Central memory CD8-positive, alpha-beta T cell (primary cell): ENCODE measurements at regions not wholly inside any gene's neighbourhood (a gene's known extent, or its start where the extent isn't known, plus 50 kb on each side); places are given as distances from the start of the nearest gene placed in this dataset.
"Not testable (repeated sequence)": the region's sequence is repeated elsewhere in the genome, so short reads cannot be mapped to it uniquely, and the experiment has no call there.

ENCODE experiments used
- ATAC-seq: fragments of 150-1000 bp; cut with Tn5 transposase; replicated peaks from 2 replicates; pipeline ENCODE4 v1.10.0; 2022; ENCODE audit warnings: mild to moderate bottlenecking, moderate FRiP score, moderate number of reproducible peaks; ENCODE audit not compliant: poor library complexity, severe bottlenecking; ENCODE audit errors: extremely low read depth
- DNase-seq, 2 donors: peaks; one replicate each; pipeline ENCODE4 v3.0.0; 2021; ENCODE audit warnings: low spot score in 2 of 2
- H3K27ac Mint-ChIP-seq: one replicate; pipeline ENCODE4 v1.8.0; 2022; ENCODE audit warnings: low read depth, mild to moderate bottlenecking, moderate library complexity, mixed read lengths
- H3K27me3 Mint-ChIP-seq: one replicate; pipeline ENCODE4 v1.8.0; 2022; ENCODE audit warnings: mixed read lengths
- H3K36me3 Mint-ChIP-seq: one replicate; pipeline ENCODE4 v1.8.0; 2022; ENCODE audit warnings: mild to moderate bottlenecking, moderate library complexity, mixed read lengths; ENCODE audit not compliant: insufficient read depth
- H3K4me1 Mint-ChIP-seq: one replicate; pipeline ENCODE4 v1.8.0; 2022; ENCODE audit warnings: mixed read lengths
- H3K4me3 Mint-ChIP-seq: one replicate; pipeline ENCODE4 v1.8.0; 2022; ENCODE audit warnings: mild to moderate bottlenecking, moderate library complexity, mixed read lengths
- H3K9me3 Mint-ChIP-seq: one replicate; pipeline ENCODE4 v1.8.0; 2022; ENCODE audit warnings: mixed read lengths

DNA sequence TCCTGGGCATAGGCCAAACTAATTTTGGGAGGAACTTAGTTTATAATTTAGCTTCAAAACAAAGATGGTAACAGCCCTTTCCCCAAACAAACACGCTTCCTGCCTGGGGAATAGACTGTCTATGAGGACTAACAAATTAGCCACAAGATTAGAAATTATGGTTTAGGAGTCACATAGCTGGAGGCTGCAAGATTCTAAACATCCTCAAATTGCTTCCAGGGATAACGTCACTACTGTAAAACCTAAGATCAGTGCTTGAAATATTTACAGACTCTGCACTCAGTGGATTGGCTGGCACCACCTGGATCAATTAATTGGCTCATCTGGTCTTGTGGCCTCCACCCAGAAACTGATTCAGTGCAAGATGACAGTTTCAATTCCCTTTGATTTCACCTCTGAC is 118.0 kb upstream of the TACR1 start:
- Mint-ChIP-seq H3K27me3 (no peaks in the 10 kb centered on the region), H3K4me1 (no peaks in the 10 kb centered on the region), H3K9me3 (no peaks in the 10 kb centered on the region), H3K27ac (no peak overlapping the region), H3K36me3 (no peaks in the 10 kb centered on the region), H3K4me3 (no peak overlapping the region)
- ATAC-seq: no peak
- no peak for DNase-seq

- Mint-ChIP-seq H3K4me1 (no peaks in the 10 kb centered on the region), H3K4me3 (no peak overlapping the region), H3K36me3 (no peaks in the 10 kb centered on the region), H3K27ac (no peak overlapping the region), H3K9me3 (no peaks in the 10 kb centered on the region), H3K27me3 (no peaks in the 10 kb centered on the region)
- no peak for DNase-seq
- ATAC-seq: no peak
Measured at GRCh38 chr2:75315436-75315835, 116.1 kb upstream of the TACR1 start.

DNA sequence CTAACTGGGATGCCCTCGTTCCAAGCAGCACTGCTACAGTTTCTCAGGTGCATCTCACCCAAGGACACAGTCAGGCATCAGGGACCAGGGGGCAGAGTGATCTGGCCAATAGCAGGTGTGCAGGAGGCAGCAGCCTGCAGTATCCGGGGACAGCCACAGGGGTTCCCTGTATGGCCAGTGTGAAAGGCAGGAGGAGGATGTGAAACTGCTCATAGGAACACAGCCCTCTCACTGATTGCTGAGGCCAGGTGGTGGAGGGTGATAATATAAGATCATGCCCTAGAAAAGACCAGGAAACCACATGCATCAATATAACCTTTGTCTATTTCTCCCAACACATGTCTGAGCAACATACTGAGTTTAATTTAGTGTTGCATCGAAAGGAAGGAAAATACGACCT is 112.7 kb upstream of the TACR1 start:
- Mint-ChIP-seq H3K4me3 (no peak overlapping the region), H3K9me3 (no peaks in the 10 kb centered on the region), H3K27ac (no peak overlapping the region), H3K36me3 (no peaks in the 10 kb centered on the region), H3K27me3 (no peaks in the 10 kb centered on the region), H3K4me1 (no peaks in the 10 kb centered on the region)
- no peak for ATAC-seq
- no peak for DNase-seq

- H3K27ac Mint-ChIP-seq: no peak overlapping the region
- H3K36me3 Mint-ChIP-seq: no peaks in the 10 kb centered on the region
- ATAC-seq: no peak
- H3K4me1 Mint-ChIP-seq: no peaks in the 10 kb centered on the region
- H3K27me3 Mint-ChIP-seq: no peaks in the 10 kb centered on the region
- H3K4me3 Mint-ChIP-seq: no peak overlapping the region
- DNase-seq: no peak
- no peaks in the 10 kb centered on the region for H3K9me3 Mint-ChIP-seq
Measured at GRCh38 chr2:75311521-75311920, 112.2 kb upstream of the TACR1 start.

DNA sequence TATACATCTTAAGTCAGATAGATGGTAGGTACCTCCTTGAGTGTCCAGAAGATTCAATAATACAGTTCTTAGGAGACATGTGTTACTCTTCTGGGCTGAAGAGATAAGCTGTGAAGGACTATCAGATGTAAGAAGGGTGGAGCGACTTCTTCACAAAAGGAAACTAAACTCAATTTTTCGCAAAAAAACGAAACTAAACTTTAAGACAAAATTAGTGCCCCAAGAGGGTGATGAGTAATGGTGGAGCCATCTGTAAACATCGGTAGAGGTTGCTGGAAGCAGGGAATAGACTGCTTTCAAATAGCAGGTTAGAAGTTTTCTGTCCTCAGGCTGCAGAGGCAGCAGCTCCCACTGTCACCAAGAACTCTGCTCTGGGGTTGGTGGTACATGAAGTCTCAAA is 111.6 kb upstream of the TACR1 start:
- no peaks in the 10 kb centered on the region for H3K9me3 Mint-ChIP-seq
- no peak for ATAC-seq
- no peaks in the 10 kb centered on the region for H3K36me3 Mint-ChIP-seq
- no peaks in the 10 kb centered on the region for H3K4me1 Mint-ChIP-seq
- H3K27me3 Mint-ChIP-seq: no peaks in the 10 kb centered on the region
- no peak overlapping the region for H3K4me3 Mint-ChIP-seq
- no peak for DNase-seq
- H3K27ac Mint-ChIP-seq: no peak overlapping the region

DNA sequence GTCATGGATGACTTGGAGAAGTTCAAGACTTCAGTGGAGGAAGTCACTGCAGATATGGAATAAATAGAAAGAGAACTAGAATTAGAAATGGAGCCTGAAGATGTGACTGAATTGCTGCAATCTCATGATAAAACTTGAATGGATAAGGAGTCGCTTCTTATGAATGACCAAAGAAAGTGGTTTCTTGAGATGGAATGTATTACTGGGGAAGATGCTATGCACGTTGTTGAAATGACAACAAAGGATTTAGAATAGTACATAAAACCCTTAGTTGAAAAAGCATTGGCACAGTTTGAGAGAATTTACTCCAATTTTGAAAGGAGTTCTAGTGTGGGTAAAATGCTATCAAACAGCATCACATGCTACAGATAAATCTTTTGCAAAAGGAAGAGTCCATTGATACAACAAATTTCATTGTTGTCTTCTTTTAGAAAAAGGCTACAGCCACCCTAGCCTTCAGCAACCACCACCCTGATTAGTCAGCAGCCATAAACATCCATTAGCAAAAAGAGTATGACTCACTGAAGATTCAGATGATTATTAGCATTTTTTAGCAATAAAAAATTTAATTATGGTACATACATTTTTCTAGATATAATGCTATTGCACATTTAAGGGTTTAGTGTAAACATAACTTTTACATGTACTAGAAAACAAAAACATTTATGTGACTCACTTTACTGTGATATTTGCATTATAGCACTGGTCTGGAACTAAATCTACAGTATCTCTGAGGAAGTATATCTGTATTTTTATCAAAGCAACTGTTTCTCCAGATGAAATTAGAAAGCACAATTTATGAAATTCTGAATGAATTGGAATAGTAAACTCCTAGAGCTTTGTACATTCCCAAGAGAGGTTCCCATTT is 110.5 kb upstream of the TACR1 start:
- H3K4me3 Mint-ChIP-seq: no peak overlapping the region
- no peak overlapping the region for H3K27ac Mint-ChIP-seq
- H3K9me3 Mint-ChIP-seq: no peaks in the 10 kb centered on the region
- no peaks in the 10 kb centered on the region for H3K36me3 Mint-ChIP-seq
- no peaks in the 10 kb centered on the region for H3K4me1 Mint-ChIP-seq
- DNase-seq: no peak
- no peak for ATAC-seq
- no peaks in the 10 kb centered on the region for H3K27me3 Mint-ChIP-seq

- H3K4me1 Mint-ChIP-seq: no peaks in the 10 kb centered on the region
- no peak for ATAC-seq
- no peak overlapping the region for H3K27ac Mint-ChIP-seq
Measured at GRCh38 chr2:75303227-75303626, 103.9 kb upstream of the TACR1 start.

DNA sequence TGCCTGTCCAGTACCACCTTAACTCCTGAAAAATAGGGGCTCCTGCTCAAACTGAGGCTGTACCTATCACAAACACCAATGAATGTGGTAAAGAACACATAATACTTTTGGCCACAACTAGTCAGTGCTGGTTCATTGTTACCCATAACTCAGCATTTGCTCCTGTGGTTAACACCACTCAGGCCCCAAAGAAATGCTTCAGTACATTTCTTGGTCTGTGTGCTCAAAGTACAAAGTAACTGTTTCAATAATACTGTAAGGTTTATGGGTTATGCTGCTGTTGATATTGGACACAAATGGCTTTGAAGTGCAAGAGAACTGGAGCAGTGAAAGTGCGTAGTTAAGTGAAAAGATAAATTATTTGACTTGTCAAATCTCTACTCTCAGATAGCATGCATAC is 95.0 kb upstream of the TACR1 start:
- Mint-ChIP-seq H3K4me3 (no peak overlapping the region), H3K27ac (no peak overlapping the region), H3K4me1 (no peaks in the 10 kb centered on the region), H3K27me3 (peaks cover 10% of the 10 kb centered on the region), H3K36me3 (no peaks in the 10 kb centered on the region), H3K9me3 (peaks cover 9% of the 10 kb centered on the region)
- DNase-seq (no peak), ATAC-seq (no peak)

More at GRCh38 chr2:75303227-75303626, 103.9 kb upstream of the TACR1 start:
- DNase-seq: no peak
- peaks cover 2% of the 10 kb centered on the region for H3K36me3 Mint-ChIP-seq
- H3K27me3 Mint-ChIP-seq: no peaks in the 10 kb centered on the region
- no peak overlapping the region for H3K4me3 Mint-ChIP-seq
- no peaks in the 10 kb centered on the region for H3K9me3 Mint-ChIP-seq

DNA sequence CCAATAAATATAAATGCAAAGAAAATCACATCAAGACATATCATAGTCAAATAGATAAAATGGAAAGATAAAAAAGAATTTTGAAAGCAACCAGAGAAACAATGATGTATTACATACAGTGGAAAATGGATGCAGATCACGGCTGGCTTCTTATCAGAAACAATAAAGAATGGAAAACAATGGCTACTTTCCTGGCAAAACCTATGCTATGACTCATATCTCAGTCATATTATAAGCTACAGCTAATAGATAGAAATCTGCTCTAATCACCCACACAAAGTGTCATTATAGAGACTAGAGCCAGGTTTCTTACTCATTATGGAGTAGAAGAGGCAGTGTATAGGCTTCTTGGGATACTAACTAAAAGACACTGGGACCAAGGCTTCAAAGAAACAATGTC is 93.5 kb upstream of the TACR1 start:
- H3K27ac Mint-ChIP-seq: no peak overlapping the region
- peaks cover 10% of the 10 kb centered on the region for H3K27me3 Mint-ChIP-seq
- DNase-seq: no peak

GRCh38 chr2:75290600-75291150 is 91.4 kb upstream of the TACR1 start:
- no peak overlapping the region for H3K27ac Mint-ChIP-seq
- H3K9me3 Mint-ChIP-seq: peaks cover 9% of the 10 kb centered on the region
- H3K4me3 Mint-ChIP-seq: no peak overlapping the region
- no peaks in the 10 kb centered on the region for H3K4me1 Mint-ChIP-seq
- H3K36me3 Mint-ChIP-seq: no peaks in the 10 kb centered on the region
- ATAC-seq: no peak
- H3K27me3 Mint-ChIP-seq: peaks cover 22% of the 10 kb centered on the region
- DNase-seq: no peak

More for the DNA sequence above, 93.5 kb upstream of the TACR1 start:
- no peak overlapping the region for H3K4me3 Mint-ChIP-seq
- peaks cover 9% of the 10 kb centered on the region for H3K9me3 Mint-ChIP-seq
- H3K36me3 Mint-ChIP-seq: no peaks in the 10 kb centered on the region
- ATAC-seq: no peak
- no peaks in the 10 kb centered on the region for H3K4me1 Mint-ChIP-seq

DNA sequence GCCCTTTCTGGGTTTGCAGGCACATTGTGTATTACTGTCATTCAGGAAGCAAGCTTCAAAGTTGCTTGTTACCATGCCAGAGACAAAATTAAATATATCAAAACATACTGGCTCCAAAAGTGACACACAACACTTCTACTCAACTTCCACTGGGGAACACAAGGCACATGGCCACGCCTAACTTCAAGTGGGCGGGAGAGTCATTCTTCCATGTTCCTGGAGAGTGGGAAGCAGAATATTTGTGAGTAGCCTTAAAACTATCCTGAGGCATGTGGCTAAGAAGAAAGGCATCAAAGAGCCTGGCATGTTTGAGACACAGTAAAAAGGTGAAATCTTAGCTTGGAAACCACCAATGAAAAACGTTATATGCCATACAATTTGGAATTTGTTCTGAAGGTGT is 90.5 kb upstream of the TACR1 start:
- no peaks in the 10 kb centered on the region for H3K36me3 Mint-ChIP-seq
- no peak overlapping the region for H3K27ac Mint-ChIP-seq
- ATAC-seq: no peak
- no peak for DNase-seq
- H3K27me3 Mint-ChIP-seq: peaks cover 29% of the 10 kb centered on the region
- H3K4me1 Mint-ChIP-seq: no peaks in the 10 kb centered on the region
- H3K4me3 Mint-ChIP-seq: no peak overlapping the region
- H3K9me3 Mint-ChIP-seq: peaks cover 9% of the 10 kb centered on the region

DNA sequence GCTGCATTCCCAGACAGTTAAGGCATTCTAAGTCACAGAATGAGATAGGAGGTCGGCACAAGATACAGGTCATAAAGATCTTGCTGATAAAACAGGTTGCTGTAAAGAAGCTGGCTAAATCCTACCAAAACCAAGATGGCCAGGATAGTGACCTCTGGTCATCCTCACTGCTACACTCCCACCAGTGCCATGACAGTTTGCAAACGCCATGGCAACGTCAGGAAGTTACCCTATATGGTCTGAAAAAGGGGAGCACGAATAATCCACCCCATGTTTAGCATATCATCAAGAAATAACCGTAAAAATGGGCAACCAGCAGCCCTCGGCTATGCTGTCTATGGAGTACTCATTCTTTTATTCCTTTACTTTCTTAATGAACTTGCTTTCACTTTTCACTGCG is 89.9 kb upstream of the TACR1 start:
- not testable (repeated sequence) for H3K36me3 Mint-ChIP-seq, H3K4me1 Mint-ChIP-seq, H3K4me3 Mint-ChIP-seq, H3K27ac Mint-ChIP-seq, ATAC-seq, H3K9me3 Mint-ChIP-seq, DNase-seq
- peaks cover 29% of the 10 kb centered on the region for H3K27me3 Mint-ChIP-seq

- peaks cover 29% of the 10 kb centered on the region for H3K27me3 Mint-ChIP-seq
- H3K36me3 Mint-ChIP-seq: no peaks in the 10 kb centered on the region
- H3K4me1 Mint-ChIP-seq: no peaks in the 10 kb centered on the region
- H3K27ac Mint-ChIP-seq: no peak overlapping the region
- DNase-seq: no peak
- peaks cover 9% of the 10 kb centered on the region for H3K9me3 Mint-ChIP-seq
- no peak overlapping the region for H3K4me3 Mint-ChIP-seq
- ATAC-seq: no peak
Measured at GRCh38 chr2:75288760-75289159, 89.4 kb upstream of the TACR1 start.
